GF-D8 (cell line): ENCODE measurements at regions not wholly inside any gene's neighbourhood (a gene's known extent, or its start where the extent isn't known, plus 50 kb on each side); places are given as distances from the start of the nearest gene placed in this dataset.

ENCODE experiments used
- DNase-seq: peaks from one replicate; lab custom pipeline; 2025; lab: John Stamatoyannopoulos, UW

DNA sequence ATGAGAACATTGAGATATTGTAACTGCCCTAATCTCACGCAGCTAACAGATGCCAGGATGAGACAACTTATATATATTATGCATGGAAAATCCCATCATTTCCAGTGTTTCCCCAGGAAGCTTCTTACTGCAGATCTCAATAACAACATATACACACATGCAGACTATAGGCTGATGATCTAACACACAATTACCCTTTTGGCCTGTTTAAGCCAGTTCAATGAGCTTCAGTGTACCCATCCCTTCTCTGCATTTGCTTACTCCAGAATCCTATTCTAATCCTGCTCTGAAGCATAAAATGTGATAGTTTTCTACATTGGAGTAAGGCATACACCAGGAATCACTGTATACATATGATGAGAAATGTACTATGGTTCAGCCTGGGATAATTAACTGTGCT lies 489.4 kb downstream of the SUCLA2 start:
- DNase-seq: no peak

DNA sequence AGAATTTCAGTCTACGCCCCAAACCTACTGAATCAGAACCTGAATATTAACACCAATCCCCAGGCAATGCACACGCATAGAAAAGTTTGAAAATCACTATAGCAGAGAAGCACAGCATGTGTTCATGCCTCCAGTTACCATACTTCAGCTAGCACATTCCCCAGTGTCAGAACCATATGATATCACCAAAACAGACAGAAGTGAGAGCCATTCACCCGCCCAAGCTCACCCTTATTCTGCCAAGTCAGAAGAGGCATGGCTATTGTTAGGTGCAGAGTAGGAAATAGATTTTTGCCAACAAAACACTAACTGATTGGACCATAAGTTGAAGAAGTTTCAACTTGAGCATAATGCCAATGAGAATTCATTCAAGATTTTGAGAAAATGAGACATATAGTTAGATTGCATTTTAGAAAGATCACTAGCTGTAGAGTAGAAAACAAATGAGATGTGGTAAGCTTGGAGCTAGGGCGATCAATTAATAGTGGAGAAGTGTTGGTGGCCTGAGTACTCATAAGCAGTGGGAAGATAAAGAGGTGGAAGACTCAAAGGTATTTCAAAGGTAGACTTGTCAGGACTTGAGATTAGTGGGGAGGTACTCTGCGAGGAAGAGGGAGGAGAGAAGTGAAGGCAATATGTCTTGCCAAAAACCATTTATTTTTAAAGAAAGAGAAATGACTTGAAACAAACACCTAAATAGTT lies 492.4 kb downstream of the SUCLA2 start:
- no peak for DNase-seq

GRCh38 chr13:47503475-47503874 lies 497.6 kb downstream of the SUCLA2 start:
- DNase-seq: no peak

DNA sequence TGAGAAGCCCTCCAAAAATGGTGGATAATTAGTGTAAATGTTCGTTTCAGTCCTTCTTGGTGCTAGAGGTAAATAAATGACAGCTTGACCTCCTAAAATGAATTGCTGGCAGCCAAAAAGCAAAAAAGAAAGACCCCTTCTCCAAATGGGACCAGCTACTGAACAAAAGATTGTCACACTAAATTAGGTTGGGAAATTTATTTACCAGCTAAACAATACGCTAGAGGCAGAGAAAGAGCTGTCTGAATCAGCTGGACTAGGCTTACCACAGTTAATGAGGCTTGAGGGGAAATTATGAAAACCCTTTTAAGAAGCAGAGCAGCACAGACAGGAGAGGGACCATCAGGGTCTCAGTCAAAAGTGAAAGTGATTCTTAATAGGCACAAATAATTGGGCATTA lies 498.9 kb downstream of the SUCLA2 start:
- no peak for DNase-seq

GRCh38 chr13:47499358-47500150 lies 501.5 kb downstream of the SUCLA2 start:
- no peak for DNase-seq

- no peak for DNase-seq
Measured at GRCh38 chr13:47484548-47484947, 516.5 kb downstream of the SUCLA2 start.

- no peak for DNase-seq
Measured at GRCh38 chr13:47481536-47481935, 519.5 kb downstream of the SUCLA2 start.

GRCh38 chr13:47480951-47481350 lies 520.1 kb downstream of the SUCLA2 start:
- no peak for DNase-seq

DNA sequence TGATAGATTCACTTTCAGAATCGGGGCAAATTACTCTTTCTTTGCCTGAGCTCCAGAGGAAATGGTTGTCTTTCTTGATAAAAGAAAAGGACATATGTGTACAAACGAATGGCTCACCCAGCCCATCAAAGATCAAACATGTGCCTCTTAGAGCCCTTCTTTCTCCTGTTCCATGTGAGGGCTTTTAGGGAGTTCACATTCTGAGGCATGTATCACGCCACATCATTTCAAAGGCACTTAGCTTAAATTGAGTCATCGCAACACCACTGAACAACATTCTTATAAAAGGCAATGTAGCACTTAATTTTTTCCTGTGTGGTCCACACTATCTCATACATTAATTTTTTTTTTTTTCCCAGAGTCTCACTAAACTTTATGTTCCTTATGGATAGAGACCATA lies 521.0 kb downstream of the SUCLA2 start:
- DNase-seq: no peak

GRCh38 chr13:47478985-47479384 lies 522.1 kb downstream of the SUCLA2 start:
- no peak for DNase-seq

DNA sequence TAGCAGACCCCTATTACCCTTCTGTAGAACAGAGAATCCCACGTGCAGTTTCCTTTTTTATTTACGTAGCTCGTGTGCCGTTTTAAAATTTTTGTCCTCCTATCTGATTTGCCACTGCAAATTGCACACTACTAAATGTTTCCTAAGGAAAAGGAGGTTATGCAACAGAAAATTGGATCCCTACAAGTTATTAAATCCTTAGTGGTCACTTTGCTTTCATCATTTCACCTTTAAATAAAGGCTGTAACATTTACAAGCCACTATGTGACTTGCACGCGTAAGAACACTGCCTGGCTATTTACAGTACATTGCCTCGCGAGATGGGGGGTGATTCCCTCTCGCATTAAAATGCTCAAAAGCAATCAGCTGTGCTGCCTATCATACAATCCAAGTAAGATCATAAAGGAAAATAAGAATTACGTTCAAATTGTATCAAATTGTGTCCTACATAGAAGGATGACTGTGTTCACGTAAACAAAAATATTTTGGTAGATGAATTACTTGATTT lies 525.6 kb downstream of the SUCLA2 start:
- DNase-seq: no peak

DNA sequence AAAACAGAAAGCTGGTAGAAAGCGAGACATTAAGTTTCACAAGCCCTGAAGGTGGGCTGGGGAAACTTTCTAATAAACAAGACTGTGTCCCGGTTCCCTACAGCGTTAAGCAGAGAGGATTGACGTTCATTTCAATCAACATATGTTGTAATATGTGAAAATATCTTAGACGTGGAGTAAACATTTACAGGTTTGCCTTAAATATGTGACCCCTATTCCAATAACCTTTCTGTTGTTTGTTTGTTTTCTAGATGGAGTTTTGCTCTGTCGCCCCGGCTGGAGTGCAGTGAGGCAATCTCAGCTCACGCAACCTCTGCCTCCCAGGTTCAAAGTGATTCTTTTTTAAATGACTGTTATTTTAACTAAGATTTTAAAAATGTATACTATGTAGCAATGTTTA lies 526.2 kb downstream of the SUCLA2 start:
- DNase-seq: no peak

GRCh38 chr13:47474326-47474725 lies 526.7 kb downstream of the SUCLA2 start:
- DNase-seq: no peak

DNA sequence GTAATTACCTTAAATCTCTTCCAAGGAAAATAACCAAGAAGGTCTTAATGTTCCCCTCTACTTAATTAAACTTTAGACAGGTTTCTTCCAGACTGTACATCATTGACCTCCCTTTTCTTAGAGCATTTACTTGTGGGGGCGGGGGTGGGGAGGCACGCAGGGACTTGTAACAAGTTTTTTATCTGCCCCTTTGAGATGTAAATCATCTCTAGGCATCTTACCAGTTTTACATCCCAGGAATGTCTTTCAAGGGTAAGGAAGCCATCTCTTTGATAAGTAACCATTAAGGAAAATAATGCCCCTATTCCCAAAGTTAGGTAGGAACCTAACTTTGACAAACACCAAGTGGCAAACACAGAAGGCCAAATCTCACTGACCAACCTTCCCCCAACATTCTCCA lies 528.6 kb downstream of the SUCLA2 start:
- no peak for DNase-seq

GRCh38 chr13:47463726-47464125 lies 537.3 kb downstream of the SUCLA2 start:
- DNase-seq: no peak

GRCh38 chr13:47463002-47463401 lies 538.1 kb downstream of the SUCLA2 start:
- DNase-seq: no peak

GRCh38 chr13:47461816-47462215 lies 539.3 kb downstream of the SUCLA2 start:
- no peak for DNase-seq

DNA sequence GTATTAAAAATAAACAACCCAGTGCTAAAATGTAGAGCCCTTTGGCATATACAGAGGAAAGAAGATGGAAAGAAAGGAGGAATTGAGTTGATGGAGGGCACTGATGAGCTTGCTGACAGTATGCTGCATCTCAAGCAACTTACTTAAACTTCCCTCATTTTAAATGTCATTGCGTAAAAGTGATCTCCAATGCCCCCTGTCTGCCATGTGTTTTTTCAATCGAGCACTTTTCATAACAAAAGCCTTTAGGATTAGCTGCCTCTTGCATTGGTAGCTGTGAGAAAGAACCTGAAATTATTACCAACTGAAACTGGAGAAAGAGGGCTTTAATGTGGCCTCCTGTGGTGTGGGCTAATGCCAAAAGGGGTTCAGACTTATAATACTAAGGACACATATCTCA lies 541.6 kb downstream of the SUCLA2 start:
- DNase-seq: no peak

GRCh38 chr13:47457626-47458025 lies 543.4 kb downstream of the SUCLA2 start:
- DNase-seq: no peak

- no peak for DNase-seq
Measured at GRCh38 chr13:47455626-47456025, 545.4 kb downstream of the SUCLA2 start.

GRCh38 chr13:47454986-47455385 lies 546.1 kb downstream of the SUCLA2 start:
- DNase-seq: no peak

DNA sequence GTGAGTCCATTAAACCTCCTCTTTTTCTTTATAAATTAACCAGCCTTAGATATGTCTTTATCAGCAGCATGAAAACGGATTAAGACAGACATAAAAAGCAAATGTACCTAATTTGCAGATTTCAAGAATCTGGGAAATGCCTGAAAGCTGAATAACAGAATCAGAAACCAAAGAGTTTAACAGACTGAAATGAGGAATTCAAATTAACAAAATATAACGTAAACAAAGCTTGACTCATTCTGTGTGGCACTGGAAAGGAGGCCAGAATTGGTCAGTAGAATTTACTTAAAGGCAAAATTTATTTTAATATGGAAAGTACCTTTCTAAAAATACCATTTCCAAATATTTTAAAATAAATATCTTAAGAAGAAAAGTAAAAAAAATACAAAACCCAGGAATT lies 540.6 kb upstream of the HTR2A start:
- no peak for DNase-seq

DNA sequence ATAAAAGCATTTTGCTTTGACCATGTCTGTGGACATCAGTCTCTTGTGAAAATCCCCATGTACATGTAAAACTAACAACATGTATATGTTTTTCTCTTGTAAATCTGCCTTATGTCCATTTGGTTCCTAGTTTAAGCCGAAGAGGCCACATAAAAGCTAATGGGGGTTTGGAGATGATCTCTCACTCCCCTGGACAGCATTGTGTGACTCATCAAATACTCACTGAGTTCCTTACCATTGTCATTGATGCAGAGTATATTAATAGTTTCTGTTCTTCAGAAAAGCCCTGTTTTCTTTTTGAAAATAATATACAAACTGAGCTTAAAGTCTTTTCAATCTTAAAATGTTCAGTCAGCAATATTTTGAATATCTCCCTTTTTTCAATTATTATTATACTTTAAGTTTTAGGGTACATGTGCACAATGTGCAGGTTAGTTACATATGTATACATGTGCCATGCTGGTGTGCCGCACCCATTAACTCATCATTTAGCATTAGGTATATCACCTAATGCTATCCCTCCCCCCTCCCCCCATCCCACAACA lies 536.7 kb upstream of the HTR2A start:
- DNase-seq: no peak
